DND-41 (cell line): ENCODE measurements at regions not wholly inside any gene's neighbourhood (a gene's known extent, or its start where the extent isn't known, plus 50 kb on each side); places are given as distances from the start of the nearest gene placed in this dataset.

Experiments
- ATAC-seq: fragments of 200-7000 bp; cut with Tn5 transposase; 3 replicates; pipeline ENCODE4 v1.9.1; 2021; ENCODE audit warnings: low read depth; ENCODE audit not compliant: insufficient read depth
- DNase-seq: peaks from one replicate; pipeline ENCODE4 v3.0.0-alpha.2; 2020
- H2AFZ ChIP-seq: 2 replicates; pipeline ENCODE4 v1.6.0; 2012; ENCODE audit warnings: low read depth, low read length
- H3K27ac ChIP-seq: 2 replicates; pipeline ENCODE4 v1.5.1; 2012; ENCODE audit warnings: low read length, inconsistent platforms
- H3K27me3 ChIP-seq: fragments of 200-600 bp; sonication (generic); 2 replicates; pipeline ENCODE4 v1.6.0; 2012; ENCODE audit warnings: low read length, mild to moderate bottlenecking, inconsistent platforms; ENCODE audit not compliant: insufficient read depth, poor library complexity
- H3K36me3 ChIP-seq: 2 replicates; pipeline ENCODE4 v1.5.1; 2012; ENCODE audit warnings: low read length, inconsistent platforms; ENCODE audit not compliant: insufficient read depth
- H3K4me1 ChIP-seq: 2 replicates; pipeline ENCODE4 v1.5.1; 2012; ENCODE audit warnings: mild to moderate bottlenecking, low read length; ENCODE audit not compliant: insufficient read depth
- H3K4me2 ChIP-seq: 2 replicates; pipeline ENCODE4 v1.6.0; 2012; ENCODE audit warnings: mild to moderate bottlenecking, moderate library complexity, low read length, inconsistent platforms; ENCODE audit not compliant: insufficient read depth
- H3K4me3 ChIP-seq, 2 experiments: fragments of 200-600 bp in 1 of 2; shearing (Covaris generic) in 1 of 2; 2 replicates each; pipeline ENCODE4 v1.5.1; 2012 to 2016; ENCODE audit warnings: inconsistent platforms in 2 of 2, low read length in 2 of 2, mild to moderate bottlenecking in 2 of 2, low read depth in 1 of 2, moderate library complexity in 1 of 2
- H3K79me2 ChIP-seq: 2 replicates; pipeline ENCODE4 v1.6.0; 2012; ENCODE audit warnings: low read length, inconsistent platforms; ENCODE audit not compliant: insufficient read depth
- H3K9ac ChIP-seq: 2 replicates; pipeline ENCODE4 v1.6.0; 2012; ENCODE audit warnings: low read depth, mild to moderate bottlenecking, inconsistent platforms, low read length, moderate library complexity
- H3K9me3 ChIP-seq: 2 replicates; pipeline ENCODE4 v1.5.1; 2012; ENCODE audit warnings: low read length, moderate library complexity, mild to moderate bottlenecking, inconsistent platforms; ENCODE audit not compliant: insufficient read depth, severe bottlenecking
- H4K20me1 ChIP-seq: 2 replicates; pipeline ENCODE4 v1.6.0; 2012; ENCODE audit warnings: low read length; ENCODE audit not compliant: insufficient read depth
- EZH2 ChIP-seq: IDR thresholded peaks from 3 replicates; pipeline ENCODE4 v1.6.1; 2012; ENCODE audit warnings: borderline replicate concordance, low read depth, mild to moderate bottlenecking, moderate library complexity, low read length, inconsistent platforms; ENCODE audit not compliant: severe bottlenecking
- TF ChIP-seq, protein P1 (sequence below): IDR thresholded peaks from 2 replicates; pipeline ENCODE4 v1.5.1; 2012; ENCODE audit warnings: borderline replicate concordance, low read length, moderate library complexity, mild to moderate bottlenecking; ENCODE audit not compliant: poor library complexity, severe bottlenecking; ENCODE audit errors: extremely low read depth

DNA sequence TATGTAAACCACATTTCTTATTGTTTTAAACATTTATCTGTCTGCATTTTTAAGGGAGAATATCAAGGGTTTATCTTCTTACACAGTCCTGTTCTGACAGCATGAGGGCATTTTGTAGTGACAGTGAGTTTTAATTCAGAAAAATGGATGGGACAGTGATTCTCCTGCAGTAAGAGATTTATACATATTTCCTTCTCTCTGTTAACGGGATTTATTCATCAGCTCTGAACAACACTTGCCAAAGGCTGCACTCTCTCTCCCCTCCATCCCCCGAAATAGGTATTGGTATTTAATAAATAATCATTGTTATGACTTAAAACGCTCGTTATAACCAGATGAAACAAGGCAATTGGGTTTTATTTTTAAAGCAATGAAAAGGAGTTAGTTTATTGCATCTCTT lies 410.9 kb downstream of the STIM2 start:
- no peak overlapping the region for H3K4me2 ChIP-seq
- DNase-seq (no peak), ATAC-seq (no peak)
- H3K36me3 ChIP-seq, result no peaks in the 10 kb centered on the region
- no peak overlapping the region for H3K4me3 ChIP-seq
- no peaks in the 10 kb centered on the region for H3K79me2 ChIP-seq
- H3K4me1 ChIP-seq, result no peaks in the 10 kb centered on the region
- TF ChIP-seq, protein P1, sequence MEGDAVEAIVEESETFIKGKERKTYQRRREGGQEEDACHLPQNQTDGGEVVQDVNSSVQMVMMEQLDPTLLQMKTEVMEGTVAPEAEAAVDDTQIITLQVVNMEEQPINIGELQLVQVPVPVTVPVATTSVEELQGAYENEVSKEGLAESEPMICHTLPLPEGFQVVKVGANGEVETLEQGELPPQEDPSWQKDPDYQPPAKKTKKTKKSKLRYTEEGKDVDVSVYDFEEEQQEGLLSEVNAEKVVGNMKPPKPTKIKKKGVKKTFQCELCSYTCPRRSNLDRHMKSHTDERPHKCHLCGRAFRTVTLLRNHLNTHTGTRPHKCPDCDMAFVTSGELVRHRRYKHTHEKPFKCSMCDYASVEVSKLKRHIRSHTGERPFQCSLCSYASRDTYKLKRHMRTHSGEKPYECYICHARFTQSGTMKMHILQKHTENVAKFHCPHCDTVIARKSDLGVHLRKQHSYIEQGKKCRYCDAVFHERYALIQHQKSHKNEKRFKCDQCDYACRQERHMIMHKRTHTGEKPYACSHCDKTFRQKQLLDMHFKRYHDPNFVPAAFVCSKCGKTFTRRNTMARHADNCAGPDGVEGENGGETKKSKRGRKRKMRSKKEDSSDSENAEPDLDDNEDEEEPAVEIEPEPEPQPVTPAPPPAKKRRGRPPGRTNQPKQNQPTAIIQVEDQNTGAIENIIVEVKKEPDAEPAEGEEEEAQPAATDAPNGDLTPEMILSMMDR, result no peak
- no peak for TF ChIP-seq EZH2
- H3K27me3 ChIP-seq, result no peaks in the 10 kb centered on the region
- H2AFZ ChIP-seq, result no peak overlapping the region
- H3K27ac ChIP-seq, result no peak overlapping the region
- no peaks in the 10 kb centered on the region for H3K9me3 ChIP-seq
- H3K9ac ChIP-seq, result no peak overlapping the region
- no peaks in the 10 kb centered on the region for H4K20me1 ChIP-seq

DNA sequence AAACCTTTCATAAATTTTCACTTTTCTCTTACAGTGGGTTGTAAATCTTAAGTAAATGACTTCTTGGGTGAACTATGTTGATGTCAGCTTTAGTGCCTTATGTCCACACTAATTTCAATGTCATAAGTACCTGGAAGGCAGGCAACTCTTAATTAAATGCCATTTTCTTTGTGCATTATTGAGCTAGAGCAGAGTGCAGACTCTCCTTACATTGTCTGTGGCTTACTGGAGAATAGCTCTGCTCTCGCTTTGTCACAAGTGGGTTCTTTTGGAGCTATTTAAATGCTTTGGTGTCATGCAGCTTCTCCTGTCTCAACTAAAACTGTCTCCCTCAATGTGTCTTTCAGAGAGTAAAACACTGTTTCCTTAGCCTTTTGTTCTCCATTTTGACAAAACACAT lies 411.6 kb downstream of the STIM2 start:
- no peaks in the 10 kb centered on the region for H3K79me2 ChIP-seq
- H3K36me3 ChIP-seq, result no peaks in the 10 kb centered on the region
- no peak overlapping the region for H3K9ac ChIP-seq
- no peak overlapping the region for H2AFZ ChIP-seq
- no peaks in the 10 kb centered on the region for H3K9me3 ChIP-seq
- no peak overlapping the region for H3K4me2 ChIP-seq
- H3K27me3 ChIP-seq, result no peaks in the 10 kb centered on the region
- no peaks in the 10 kb centered on the region for H4K20me1 ChIP-seq
- DNase-seq (no peak), ATAC-seq (no peak)
- no peak overlapping the region for H3K4me3 ChIP-seq
- no peak overlapping the region for H3K27ac ChIP-seq
- TF ChIP-seq EZH2, result no peak
- TF ChIP-seq, protein P1, result no peak
- no peaks in the 10 kb centered on the region for H3K4me1 ChIP-seq

DNA sequence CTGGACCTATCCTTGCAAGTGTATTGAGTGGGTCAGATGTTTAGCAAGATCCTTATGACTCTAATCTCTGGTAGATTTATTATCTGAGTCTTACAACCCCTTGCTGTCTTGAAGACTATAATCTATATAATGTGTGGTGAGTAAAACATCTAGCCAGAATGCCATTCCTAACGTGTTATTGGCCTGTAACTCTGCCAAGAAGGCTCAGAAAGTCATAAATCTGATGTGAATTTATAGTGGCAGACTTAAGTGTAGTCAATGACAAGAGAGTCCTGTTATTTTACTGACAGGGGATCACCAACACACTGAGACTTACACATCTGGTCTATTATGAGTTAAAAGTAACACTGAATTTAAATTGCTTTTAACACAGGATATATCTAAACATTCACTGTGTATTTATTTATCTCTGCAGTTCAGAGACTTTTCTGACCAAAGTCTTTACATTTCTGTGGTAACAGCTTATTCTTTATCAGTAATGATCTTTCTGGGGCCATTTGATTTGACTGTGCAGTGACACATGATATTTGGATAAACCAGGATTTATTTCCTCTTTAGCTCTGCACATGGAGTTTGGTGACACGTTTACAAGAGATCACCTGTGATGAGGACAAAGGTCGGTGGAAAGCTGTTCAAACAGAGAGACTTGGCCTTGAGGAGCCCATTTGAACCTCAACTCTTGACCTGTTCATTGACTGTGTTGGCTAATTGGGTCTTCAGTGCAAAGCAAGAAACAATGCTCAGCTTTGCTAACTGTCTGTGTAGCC lies 415.8 kb downstream of the STIM2 start:
- no peak overlapping the region for H3K4me3 ChIP-seq
- H2AFZ ChIP-seq, result no peak overlapping the region

More for the DNA sequence above, 415.8 kb downstream of the STIM2 start:
- Histone ChIP-seq H3K4me1 (no peaks in the 10 kb centered on the region), H3K79me2 (no peaks in the 10 kb centered on the region), H3K4me2 (no peak overlapping the region), H3K27me3 (no peaks in the 10 kb centered on the region), H3K9me3 (no peaks in the 10 kb centered on the region), H4K20me1 (no peaks in the 10 kb centered on the region), H3K9ac (no peak overlapping the region), H3K27ac (no peak overlapping the region), H3K36me3 (no peaks in the 10 kb centered on the region)
- DNase-seq (no peak), ATAC-seq (no peak)
- TF ChIP-seq, protein P1, result no peak
- TF ChIP-seq EZH2, result no peak
